ENCODE measurements at regions not wholly inside any gene's neighbourhood (a gene's known extent, or its start where the extent isn't known, plus 50 kb on each side); places are given as distances from the start of the nearest gene placed in this dataset.

- Histone ChIP-seq H3K36me3 (peaks cover 0 to 4% (median 0%) of the 10 kb centered on the region in 11 experiments; a peak in 1 of 22 replicates), H4K20me1 (no peaks in the 10 kb centered on the region), H3K27me3 (no peaks in the 10 kb centered on the region), H3K9me3 (replicated peaks in 1 of 11) (peaks cover 39 to 46% (median 43%) of the 10 kb centered on the region in 11 experiments), H3K4me1 (no peaks in the 10 kb centered on the region), H3K27ac (no peak overlapping the region), H3K4me3 (no peak overlapping the region), H3K9ac (no peak overlapping the region), H3K4me2 (no peak overlapping the region)
- no peak for TF ChIP-seq Cebpa-rat (IDR thresholded peaks at IDR 0.05)
These were observed 57.9 kb upstream of the SELENOK start for GRCh38 chr3:53949541-53949940.

GRCh38 chr3:53948174-53948573, 56.5 kb upstream of the SELENOK start:
- H3K4me2 ChIP-seq, result no peak overlapping the region
- H4K20me1 ChIP-seq, result no peaks in the 10 kb centered on the region
- H3K9ac ChIP-seq, result no peak overlapping the region
- TF ChIP-seq Cebpa-rat (IDR thresholded peaks at IDR 0.05), result no peak
- H3K9me3 ChIP-seq (replicated peaks in 1 of 11), result peaks cover 42 to 52% (median 46%) of the 10 kb centered on the region in 11 experiments
- H3K27ac ChIP-seq, result no peak overlapping the region
- H3K4me1 ChIP-seq, result no peaks in the 10 kb centered on the region
- peaks cover 0 to 4% (median 0%) of the 10 kb centered on the region in 11 experiments; a peak in 1 of 22 replicates for H3K36me3 ChIP-seq
- H3K27me3 ChIP-seq, result no peaks in the 10 kb centered on the region
- no peak overlapping the region for H3K4me3 ChIP-seq

GRCh38 chr3:53944028-53944427, 52.4 kb upstream of the SELENOK start:
- no peak overlapping the region for H3K4me2 ChIP-seq
- H3K36me3 ChIP-seq, result peaks cover 0 to 4% (median 0%) of the 10 kb centered on the region in 11 experiments; a peak in 1 of 22 replicates
- H3K9me3 ChIP-seq (replicated peaks in 1 of 11), result peaks cover 42 to 52% (median 46%) of the 10 kb centered on the region in 11 experiments
- no peaks in the 10 kb centered on the region for H3K27me3 ChIP-seq
- H3K4me3 ChIP-seq, result no peak overlapping the region
- H4K20me1 ChIP-seq, result no peaks in the 10 kb centered on the region
- TF ChIP-seq Cebpa-rat (IDR thresholded peaks at IDR 0.05), result no peak
- H3K27ac ChIP-seq, result no peak overlapping the region
- H3K9ac ChIP-seq, result no peak overlapping the region
- H3K4me1 ChIP-seq, result peaks cover 0 to 22% (median 0%) of the 10 kb centered on the region in 10 experiments; a peak in 6 of 20 replicates

- no peak for TF ChIP-seq Cebpa-rat (IDR thresholded peaks at IDR 0.05)
These were observed 50.3 kb upstream of the SELENOK start for GRCh38 chr3:53941950-53942349.

More at GRCh38 chr3:53941950-53942349, 50.3 kb upstream of the SELENOK start:
- H4K20me1 ChIP-seq, result no peaks in the 10 kb centered on the region
- H3K4me1 ChIP-seq, result peaks cover 0 to 22% (median 0%) of the 10 kb centered on the region in 10 experiments; a peak in 6 of 20 replicates
- peaks cover 22 to 32% (median 25%) of the 10 kb centered on the region in 11 experiments for H3K9me3 ChIP-seq (replicated peaks in 1 of 11)
- H3K4me2 ChIP-seq, result peak overlapping the region in 3 of 11 experiments; percentile 25 to 62 (median 55); a peak in 5 of 22 replicates
- no peak overlapping the region for H3K27ac ChIP-seq
- peaks cover 0 to 4% (median 0%) of the 10 kb centered on the region in 11 experiments; a peak in 1 of 22 replicates for H3K36me3 ChIP-seq
- no peak overlapping the region for H3K9ac ChIP-seq
- H3K4me3 ChIP-seq, result no peak overlapping the region
- no peaks in the 10 kb centered on the region for H3K27me3 ChIP-seq
